ENCODE measurements at regions not wholly inside any gene's neighbourhood (a gene's known extent, or its start where the extent isn't known, plus 50 kb on each side); places are given as distances from the start of the nearest gene placed in this dataset.

DNA sequence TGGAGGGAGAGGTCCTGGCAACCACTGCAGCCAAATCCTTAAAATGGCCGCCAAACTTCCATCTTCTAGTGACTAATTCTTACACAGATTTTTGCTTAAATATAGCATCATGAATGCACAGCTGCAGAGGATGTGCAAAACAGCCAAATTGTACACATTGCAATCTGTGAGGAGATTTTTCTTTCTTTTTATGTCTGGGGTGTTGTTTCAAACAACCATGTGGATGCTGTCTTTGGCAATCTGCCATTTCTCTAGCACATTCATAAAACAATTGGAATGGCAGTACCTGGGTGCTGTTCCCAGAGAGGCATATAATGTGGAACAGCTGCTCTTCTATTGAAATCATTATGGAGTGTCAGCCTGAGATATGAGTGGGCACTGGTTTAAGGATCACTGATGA lies 1082.9 kb upstream of the SEMA6A start:
- intact Hi-C loops (cut with DNase I; ENCODE audit: low total_unique reads): no loop called here
- WGBS, 5 donors: 79 to 100% (median 92%) methylated on average over 1 of the region's 1 CpG

GRCh38 chr5:117652958-117653280 lies 1078.3 kb upstream of the SEMA6A start:
- intact Hi-C loops (cut with DNase I; ENCODE audit: low total_unique reads): no loop called here
- no peak for TF ChIP-seq POLR2A (IDR thresholded peaks at IDR 0.05)
- TF ChIP-seq, protein P1, sequence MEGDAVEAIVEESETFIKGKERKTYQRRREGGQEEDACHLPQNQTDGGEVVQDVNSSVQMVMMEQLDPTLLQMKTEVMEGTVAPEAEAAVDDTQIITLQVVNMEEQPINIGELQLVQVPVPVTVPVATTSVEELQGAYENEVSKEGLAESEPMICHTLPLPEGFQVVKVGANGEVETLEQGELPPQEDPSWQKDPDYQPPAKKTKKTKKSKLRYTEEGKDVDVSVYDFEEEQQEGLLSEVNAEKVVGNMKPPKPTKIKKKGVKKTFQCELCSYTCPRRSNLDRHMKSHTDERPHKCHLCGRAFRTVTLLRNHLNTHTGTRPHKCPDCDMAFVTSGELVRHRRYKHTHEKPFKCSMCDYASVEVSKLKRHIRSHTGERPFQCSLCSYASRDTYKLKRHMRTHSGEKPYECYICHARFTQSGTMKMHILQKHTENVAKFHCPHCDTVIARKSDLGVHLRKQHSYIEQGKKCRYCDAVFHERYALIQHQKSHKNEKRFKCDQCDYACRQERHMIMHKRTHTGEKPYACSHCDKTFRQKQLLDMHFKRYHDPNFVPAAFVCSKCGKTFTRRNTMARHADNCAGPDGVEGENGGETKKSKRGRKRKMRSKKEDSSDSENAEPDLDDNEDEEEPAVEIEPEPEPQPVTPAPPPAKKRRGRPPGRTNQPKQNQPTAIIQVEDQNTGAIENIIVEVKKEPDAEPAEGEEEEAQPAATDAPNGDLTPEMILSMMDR (IDR thresholded peaks at IDR 0.05 in 8 of 11, conservative IDR thresholded peaks at IDR 0.05 in 3 of 11): no peak
- no peak for TF ChIP-seq POLR2AphosphoS5 (IDR thresholded peaks at IDR 0.05)

More for the DNA sequence above, 1082.9 kb upstream of the SEMA6A start:
- H3K9me3 ChIP-seq: peaks cover 0 to 6% (median 0%) of the 10 kb centered on the region in 8 donors
- no peaks in the 10 kb centered on the region for H3K27me3 ChIP-seq (replicated peaks in 1 of 7)
- H3K27ac ChIP-seq: no peak overlapping the region
- H3K36me3 ChIP-seq: no peaks in the 10 kb centered on the region
- H3K4me1 ChIP-seq: no peaks in the 10 kb centered on the region
- TF ChIP-seq POLR2AphosphoS5 (IDR thresholded peaks at IDR 0.05): no peak
- TF ChIP-seq POLR2A (IDR thresholded peaks at IDR 0.05): no peak
- TF ChIP-seq, protein P1 (IDR thresholded peaks at IDR 0.05 in 8 of 11, conservative IDR thresholded peaks at IDR 0.05 in 3 of 11): no peak
- H3K4me3 ChIP-seq: no peak overlapping the region
- no peak for DNase-seq

GRCh38 chr5:117652036-117652957 lies 1077.7 kb upstream of the SEMA6A start:
- no peaks in the 10 kb centered on the region for H3K4me1 ChIP-seq
- intact Hi-C loops (cut with DNase I; ENCODE audit: low total_unique reads): no loop called here
- no peaks in the 10 kb centered on the region for H3K36me3 ChIP-seq
- TF ChIP-seq, protein P1 (IDR thresholded peaks at IDR 0.05 in 8 of 11, conservative IDR thresholded peaks at IDR 0.05 in 3 of 11): no peak
- TF ChIP-seq POLR2A (IDR thresholded peaks at IDR 0.05) (no peak), POLR2AphosphoS5 (IDR thresholded peaks at IDR 0.05) (no peak)
- H3K27me3 ChIP-seq (replicated peaks in 1 of 7): no peaks in the 10 kb centered on the region
- no peak for DNase-seq
- WGBS, 5 donors: 63 to 81% (median 71%) methylated on average over 4 of the region's 4 CpGs
- no peak overlapping the region for H3K27ac ChIP-seq
- no peaks in the 10 kb centered on the region for H3K9me3 ChIP-seq
- H3K4me3 ChIP-seq: no peak overlapping the region

More at GRCh38 chr5:117652958-117653280, 1078.3 kb upstream of the SEMA6A start:
- no peaks in the 10 kb centered on the region for H3K36me3 ChIP-seq
- H3K27me3 ChIP-seq (replicated peaks in 1 of 7): no peaks in the 10 kb centered on the region
- H3K4me1 ChIP-seq: no peaks in the 10 kb centered on the region
- H3K27ac ChIP-seq: no peak overlapping the region
- DNase-seq: no peak
- H3K4me3 ChIP-seq: no peak overlapping the region
- WGBS, 5 donors: 71 to 91% (median 86%) methylated on average over 3 of the region's 3 CpGs
- no peaks in the 10 kb centered on the region for H3K9me3 ChIP-seq

DNA sequence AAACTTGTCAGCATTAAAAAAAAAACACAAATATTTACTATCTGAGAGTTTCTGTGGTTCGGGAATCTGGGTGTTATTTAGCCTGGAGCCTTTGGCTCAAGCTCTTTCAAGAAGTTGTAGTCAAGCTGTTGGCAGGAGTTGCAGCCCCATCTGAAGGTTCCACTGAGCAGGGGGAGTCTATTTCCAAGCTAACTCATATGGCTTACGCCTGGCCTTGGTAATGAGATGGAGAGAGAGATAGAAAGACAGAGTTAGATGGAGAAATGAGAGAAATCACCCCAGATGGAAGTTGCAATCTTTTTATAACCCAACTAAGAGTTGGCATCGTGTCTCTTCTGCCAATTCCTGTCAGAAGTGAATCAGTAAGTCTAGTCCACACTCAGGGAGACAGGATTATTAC lies 1075.2 kb upstream of the SEMA6A start:
- Histone ChIP-seq H3K4me3 (no peak overlapping the region), H3K9me3 (no peaks in the 10 kb centered on the region), H3K36me3 (no peaks in the 10 kb centered on the region), H3K4me1 (no peaks in the 10 kb centered on the region), H3K27me3 (replicated peaks in 1 of 7) (no peaks in the 10 kb centered on the region), H3K27ac (no peak overlapping the region)
- intact Hi-C loops (cut with DNase I; ENCODE audit: low total_unique reads): no loop called here
- no peak for TF ChIP-seq POLR2A (IDR thresholded peaks at IDR 0.05)
- TF ChIP-seq, protein P1 (IDR thresholded peaks at IDR 0.05 in 8 of 11, conservative IDR thresholded peaks at IDR 0.05 in 3 of 11): no peak
- no peak for TF ChIP-seq POLR2AphosphoS5 (IDR thresholded peaks at IDR 0.05)
- DNase-seq: no peak
- 71 to 88% (median 79%) methylated on average over 3 of the region's 3 CpGs for WGBS, 5 donors

Data from spleen (tissue), 11 donors.